HG03354 (cell line): ENCODE measurements at regions not wholly inside any gene's neighbourhood (a gene's known extent, or its start where the extent isn't known, plus 50 kb on each side); places are given as distances from the start of the nearest gene placed in this dataset.

Experiments used
- ATAC-seq: cut with Tn5 transposase; IDR thresholded peaks from one replicate; pipeline ENCODE4 v1.9.1; 2021; ENCODE audit warnings: mild to moderate bottlenecking; ENCODE audit not compliant: unreplicated experiment, poor library complexity, severe bottlenecking

GRCh38 chr9:135326633-135327152 lies 152.9 kb upstream of the PPP1R26 start:
- ATAC-seq, result no peak

DNA sequence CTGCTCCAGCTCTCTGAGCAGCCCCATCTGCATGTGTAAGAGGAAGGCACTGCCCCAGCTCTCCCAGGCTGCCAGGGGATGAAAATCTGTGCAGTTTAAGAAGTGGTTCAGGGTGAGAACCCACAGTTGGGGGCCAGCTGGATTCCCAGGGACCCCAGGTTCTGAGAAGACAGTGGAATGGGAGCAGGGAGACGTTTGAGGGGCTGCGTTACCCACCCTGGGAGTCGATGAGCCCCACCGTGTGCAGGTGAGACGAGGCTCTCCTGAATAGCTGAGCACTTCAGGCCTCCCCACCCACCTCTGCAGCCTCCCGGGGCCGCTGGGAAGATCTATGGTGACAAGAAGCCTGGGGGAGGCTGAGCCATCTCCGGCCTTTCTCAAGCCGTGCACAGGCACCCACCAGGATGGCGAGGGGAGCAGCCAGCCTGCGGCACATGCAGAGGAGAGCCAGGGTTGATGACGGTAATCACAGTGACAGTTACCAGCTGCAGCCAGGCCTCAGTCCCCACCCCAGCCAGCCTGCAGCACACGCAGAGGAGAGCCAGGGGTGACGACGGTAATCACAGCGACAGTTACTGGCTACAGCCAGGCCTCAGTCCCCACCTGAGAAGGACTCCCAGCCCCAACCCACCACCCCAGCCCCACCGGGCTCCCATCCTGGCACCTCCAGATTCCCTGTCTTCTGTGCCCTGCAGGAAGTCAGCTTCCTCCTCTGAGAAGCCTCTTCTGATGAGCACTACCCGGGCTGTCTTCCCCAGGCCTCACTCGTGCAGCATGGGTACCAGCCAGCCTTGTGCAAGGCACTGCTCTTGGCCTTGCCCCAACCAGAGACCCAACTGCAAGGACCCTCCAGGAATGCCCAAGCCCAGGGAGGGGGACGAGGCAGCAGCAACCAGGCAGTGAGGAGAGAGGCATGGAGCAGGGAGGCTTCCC lies 150.8 kb upstream of the PPP1R26 start:
- ATAC-seq, result no peak

DNA sequence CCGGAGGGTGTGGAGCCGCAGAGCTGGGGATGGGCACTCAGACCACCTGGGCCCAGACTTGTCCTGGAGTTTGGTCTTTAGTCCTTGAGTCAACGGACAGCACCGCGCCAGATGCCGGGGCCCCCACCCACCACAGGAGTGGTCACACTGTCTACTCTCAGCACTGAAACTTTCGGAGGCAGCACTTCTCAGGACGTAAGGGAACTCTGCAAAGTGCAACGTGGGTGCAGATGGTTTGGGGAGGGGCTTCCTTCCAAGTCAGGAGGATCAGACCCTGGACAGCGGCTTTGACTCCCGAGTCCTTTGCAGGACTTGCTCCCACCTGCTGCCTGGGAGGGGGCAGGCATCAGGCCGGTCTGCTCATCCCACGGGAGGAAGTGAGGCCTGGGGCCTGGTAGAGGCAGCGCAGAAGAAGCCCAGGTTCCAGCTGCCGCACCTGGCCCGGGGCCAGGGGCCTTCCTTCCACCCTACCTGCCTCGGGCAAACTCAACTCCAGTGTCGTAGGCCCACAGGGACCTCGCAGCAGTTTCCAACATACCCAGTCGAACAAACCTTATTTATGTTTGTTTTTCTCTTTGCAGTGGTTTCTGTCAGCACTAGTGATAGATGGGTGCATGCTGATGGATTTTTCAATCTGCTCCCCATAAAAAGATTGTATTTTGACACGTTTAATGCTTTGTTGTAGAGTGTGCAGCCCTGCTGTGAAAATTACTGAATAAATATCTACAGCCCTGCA lies 149.8 kb upstream of the PPP1R26 start:
- no peak for ATAC-seq

- no peak for ATAC-seq
Observed at GRCh38 chr9:135330307-135330631, 149.3 kb upstream of the PPP1R26 start.

DNA sequence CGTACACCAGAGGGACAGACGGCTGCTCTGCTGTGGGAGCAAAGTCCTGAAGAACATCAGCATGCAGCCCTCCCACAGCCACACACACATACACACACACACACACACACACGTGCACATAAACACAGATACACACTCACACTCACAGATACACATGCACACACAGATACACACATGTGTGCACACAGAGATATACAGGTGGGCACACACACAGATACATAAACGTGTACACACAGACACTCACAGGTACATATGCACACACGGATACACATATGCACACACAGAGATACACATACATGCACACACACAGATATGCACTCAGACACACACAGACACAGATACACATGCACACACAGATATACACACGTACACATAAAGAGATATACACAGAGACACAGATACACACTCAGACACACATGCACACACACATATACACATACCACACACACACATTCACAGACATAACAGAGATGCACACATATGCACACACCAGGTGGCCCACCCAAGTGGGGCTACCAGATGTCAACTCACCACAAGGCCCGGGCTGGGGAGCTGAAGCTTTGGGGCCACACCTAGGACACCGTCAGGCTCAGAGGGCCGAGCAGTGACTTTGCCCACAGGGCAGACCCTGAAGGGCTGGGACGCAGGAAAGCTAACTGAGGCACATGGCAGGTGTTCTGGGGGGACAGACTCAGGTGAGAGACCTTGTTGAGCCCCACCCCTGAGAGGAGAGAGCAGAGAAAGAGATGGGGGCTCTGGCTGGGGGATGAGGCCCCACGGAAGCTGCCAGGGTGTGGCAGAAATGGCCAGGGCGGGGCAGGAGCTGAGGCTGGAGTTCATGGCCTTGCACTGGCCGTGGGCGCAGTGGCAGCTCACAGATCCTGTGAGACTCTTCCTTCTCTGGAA lies 148.6 kb upstream of the PPP1R26 start:
- ATAC-seq, result no peak

DNA sequence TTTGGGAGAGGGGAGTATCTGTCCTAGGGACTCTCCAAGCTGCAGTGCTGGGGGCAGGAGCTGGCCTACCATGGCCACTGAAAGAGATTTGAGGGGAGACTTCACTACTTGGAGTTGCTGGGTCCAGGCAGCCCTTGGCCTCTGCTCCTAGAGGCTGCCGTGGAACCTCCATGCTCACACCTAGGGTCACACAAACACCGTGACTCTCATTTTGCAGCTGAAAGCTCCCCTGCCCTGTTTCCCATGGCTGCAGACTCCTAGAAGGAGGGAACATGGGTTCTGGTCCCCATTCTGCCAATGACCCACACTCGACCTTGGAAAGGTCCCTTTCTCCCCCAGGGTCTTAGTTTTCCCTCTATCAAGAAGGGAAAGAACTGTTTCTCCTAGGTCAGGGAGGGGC lies 147.1 kb upstream of the PPP1R26 start:
- ATAC-seq, result no peak

- no peak for ATAC-seq
Observed at GRCh38 chr9:135332979-135333748, 146.4 kb upstream of the PPP1R26 start.

- ATAC-seq, result no peak
Observed at GRCh38 chr9:135334953-135335460, 144.6 kb upstream of the PPP1R26 start.

DNA sequence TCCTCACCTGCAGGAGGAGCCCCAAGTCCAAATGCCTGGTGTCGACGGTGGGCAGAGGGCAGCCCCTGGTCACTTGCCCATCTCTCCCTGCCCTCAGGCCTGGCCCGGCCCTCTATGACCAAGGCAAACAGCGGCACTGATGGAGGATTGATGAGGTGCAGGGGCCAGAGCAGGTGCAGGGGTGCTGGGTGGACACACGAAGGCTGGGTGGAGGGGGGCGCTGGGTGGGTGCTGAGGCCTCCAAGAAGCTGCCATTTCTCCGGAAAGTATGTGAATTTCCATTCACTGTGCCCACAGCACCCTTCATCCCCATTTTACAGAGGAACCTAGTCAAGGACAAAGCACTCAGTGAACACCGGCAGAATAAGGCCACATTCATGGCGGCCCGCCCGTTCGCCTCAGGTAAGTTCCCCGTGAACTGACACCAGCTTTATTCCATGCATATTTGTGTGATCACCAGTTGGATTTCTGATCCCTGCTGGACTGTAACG lies 143.8 kb upstream of the PPP1R26 start:
- no peak for ATAC-seq

- no peak for ATAC-seq
Observed at GRCh38 chr9:135336722-135337527, 142.7 kb upstream of the PPP1R26 start.

- no peak for ATAC-seq
Observed at GRCh38 chr9:135338546-135338945, 141.0 kb upstream of the PPP1R26 start.

DNA sequence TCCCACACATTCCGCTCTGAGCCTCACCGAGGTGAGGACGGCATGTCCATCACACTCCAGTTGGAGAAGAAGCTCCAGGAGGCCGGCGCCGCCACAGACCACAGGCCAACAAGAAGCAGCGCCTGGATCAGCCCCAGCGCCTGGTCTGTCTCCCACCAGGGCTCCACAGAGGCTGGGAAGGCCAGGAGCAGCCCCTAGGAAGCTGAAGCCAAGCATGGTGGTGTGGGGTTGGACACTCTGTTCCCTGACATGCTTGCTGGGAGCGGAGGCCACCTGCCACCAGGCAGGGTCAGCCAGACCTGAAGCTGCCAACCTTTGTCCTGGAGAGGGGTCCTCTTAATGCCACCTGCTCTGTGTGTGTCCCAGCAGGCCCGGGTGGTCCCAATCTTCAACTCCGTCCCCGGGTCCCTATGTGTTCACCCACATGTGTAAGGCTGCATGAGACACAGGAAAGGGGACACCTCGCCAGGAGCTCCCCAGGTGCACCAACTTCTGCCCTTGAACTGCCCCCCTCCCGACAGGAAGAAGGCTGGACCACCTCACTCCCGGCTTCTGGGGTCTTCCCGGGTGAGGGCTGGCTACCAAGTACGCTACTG lies 140.1 kb upstream of the PPP1R26 start:
- no peak for ATAC-seq

DNA sequence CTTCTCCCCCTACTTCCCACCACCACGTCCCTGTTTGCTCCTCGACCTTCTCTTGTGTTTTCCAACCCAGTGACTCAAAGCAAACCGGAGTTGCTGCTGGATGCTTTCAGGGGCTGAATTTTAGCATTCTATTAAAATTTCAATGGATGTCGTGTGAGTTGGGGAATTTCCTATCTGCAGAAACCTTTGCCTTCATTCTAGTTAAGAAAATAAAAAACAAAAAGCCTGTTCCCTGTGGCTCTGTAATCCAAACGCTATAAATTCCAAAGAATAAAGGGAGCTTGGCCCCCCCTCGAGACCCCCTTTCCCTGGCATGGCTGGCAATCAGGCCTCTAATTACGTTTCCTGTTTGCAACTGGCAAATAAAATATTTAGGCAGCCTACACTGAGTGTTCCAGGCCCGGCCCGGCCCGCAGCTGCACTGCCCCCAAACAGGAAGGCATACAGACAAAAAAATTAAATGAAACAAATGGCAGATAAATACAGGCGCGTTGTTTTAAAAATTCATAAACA lies 139.4 kb upstream of the PPP1R26 start:
- no peak for ATAC-seq

DNA sequence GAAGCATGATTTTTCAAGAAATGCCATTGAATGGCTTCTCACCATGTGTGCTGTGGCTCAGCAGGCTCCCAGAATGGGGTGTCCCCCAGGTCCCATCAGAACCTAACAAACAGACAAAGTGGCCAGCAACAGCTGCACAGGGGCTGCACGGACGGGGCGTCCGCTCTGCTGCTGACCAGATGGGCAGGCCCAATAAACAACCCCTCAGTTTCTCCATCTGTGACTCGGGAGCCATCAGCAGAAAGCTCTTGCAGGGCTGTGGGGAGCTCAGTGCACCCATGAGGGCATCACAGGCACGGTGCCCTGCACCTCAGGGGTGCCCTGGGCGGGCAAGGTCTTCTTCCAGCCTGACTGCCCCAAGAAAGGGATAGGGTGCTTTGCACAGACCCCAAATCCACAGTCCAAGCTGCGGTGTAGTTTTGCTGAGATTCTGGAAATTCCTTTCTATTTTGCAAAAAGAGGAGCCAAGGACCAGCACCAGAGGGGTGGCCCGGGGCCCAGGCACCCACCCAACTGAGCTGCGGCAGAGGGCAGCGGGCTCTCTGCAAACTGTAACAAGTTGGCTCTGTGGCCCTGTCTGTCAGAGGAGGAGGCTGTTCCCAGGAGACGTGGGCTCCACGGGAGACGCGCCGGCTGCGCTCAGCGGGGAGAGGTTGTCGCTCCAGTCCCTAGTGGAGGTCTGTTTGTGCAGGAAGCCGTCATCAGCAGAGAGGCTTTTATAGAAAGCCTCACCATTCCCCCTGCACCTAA lies 138.7 kb upstream of the PPP1R26 start:
- no peak for ATAC-seq

GRCh38 chr9:135341612-135342169 lies 137.9 kb upstream of the PPP1R26 start:
- no peak for ATAC-seq
